GM20000 (cell line): ENCODE measurements at regions not wholly inside any gene's neighbourhood (a gene's known extent, or its start where the extent isn't known, plus 50 kb on each side); places are given as distances from the start of the nearest gene placed in this dataset.

Experiments used
- DNase-seq: peaks from one replicate; pipeline ENCODE4 v3.0.0; 2012; ENCODE audit warnings: low spot score
- TF ChIP-seq, protein P1 (sequence below): IDR thresholded peaks from 2 replicates; pipeline ENCODE4 v1.5.1; 2012; ENCODE audit warnings: mild to moderate bottlenecking, control low read depth; ENCODE audit errors: extremely low read depth, missing control alignments

DNA sequence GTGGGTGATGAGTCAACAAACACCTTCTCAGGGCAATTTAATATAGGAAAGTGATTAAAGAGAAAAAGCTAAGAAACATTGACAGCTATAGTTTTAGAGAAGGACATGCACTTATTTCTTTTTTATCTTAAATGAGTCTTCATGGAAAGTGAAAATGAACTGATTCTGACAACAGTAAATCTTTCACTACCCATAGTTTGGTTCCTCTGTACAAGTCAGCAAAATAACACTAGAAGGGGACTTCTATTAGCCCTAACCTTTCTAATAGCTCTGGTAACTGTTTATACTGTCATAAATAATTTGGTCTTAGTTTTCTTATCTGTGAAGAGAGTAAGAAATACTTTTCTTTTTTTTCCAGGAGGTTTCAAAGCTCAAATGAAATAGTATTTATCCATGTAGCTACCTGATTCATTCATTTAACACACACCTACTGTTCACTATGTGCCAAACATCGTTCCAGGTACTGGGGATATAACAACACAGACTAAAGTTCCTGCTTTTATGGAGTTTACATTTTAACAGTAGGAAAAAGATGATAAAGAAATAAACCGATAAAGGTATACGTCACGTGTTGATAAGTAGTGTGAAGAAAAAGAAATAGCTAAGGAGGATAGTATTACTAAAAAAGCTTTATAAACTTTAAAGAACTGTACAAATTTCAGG is 148.2 kb downstream of the PCSK1 start:
- TF ChIP-seq, protein P1, sequence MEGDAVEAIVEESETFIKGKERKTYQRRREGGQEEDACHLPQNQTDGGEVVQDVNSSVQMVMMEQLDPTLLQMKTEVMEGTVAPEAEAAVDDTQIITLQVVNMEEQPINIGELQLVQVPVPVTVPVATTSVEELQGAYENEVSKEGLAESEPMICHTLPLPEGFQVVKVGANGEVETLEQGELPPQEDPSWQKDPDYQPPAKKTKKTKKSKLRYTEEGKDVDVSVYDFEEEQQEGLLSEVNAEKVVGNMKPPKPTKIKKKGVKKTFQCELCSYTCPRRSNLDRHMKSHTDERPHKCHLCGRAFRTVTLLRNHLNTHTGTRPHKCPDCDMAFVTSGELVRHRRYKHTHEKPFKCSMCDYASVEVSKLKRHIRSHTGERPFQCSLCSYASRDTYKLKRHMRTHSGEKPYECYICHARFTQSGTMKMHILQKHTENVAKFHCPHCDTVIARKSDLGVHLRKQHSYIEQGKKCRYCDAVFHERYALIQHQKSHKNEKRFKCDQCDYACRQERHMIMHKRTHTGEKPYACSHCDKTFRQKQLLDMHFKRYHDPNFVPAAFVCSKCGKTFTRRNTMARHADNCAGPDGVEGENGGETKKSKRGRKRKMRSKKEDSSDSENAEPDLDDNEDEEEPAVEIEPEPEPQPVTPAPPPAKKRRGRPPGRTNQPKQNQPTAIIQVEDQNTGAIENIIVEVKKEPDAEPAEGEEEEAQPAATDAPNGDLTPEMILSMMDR: no peak
- no peak for DNase-seq

DNA sequence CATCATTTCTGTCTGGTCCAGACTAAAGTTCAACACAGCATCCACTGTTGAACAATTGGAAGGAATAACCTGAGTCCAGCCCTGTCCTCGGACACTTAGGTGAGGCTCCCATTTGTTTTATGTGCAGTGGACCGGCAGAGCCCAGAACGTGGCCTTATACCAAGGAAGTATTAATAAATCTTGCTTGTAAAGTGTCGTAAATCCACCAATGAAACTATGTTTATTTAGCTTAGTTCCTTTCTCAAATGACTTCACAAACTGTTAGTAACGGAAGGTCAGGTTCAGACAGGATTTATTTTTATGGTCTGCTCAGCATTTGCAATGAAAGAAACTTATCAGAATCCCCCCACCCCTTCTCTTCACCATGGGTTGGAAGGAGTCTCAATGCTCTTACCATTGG is 149.5 kb downstream of the PCSK1 start:
- TF ChIP-seq, protein P1: no peak
- no peak for DNase-seq

DNA sequence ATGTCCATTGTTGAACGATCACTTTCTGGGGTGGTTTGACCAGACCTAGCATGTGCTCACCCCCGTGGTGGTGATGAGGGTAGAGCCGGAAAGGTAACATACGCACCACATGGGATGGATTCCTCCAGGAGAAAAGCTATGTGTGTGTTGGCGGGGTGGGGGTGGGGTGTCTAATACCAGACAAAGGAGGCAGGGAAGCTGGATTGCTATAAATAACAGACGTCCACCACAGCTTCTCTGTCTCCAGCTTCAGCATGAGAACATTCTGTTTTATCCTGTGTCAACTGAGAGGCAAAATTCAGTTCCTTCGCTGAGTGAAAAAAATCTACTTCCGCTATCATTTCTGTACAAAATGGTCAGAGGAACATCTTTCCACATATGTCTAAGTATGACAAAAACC is 151.0 kb downstream of the PCSK1 start:
- TF ChIP-seq, protein P1: no peak
- no peak for DNase-seq

DNA sequence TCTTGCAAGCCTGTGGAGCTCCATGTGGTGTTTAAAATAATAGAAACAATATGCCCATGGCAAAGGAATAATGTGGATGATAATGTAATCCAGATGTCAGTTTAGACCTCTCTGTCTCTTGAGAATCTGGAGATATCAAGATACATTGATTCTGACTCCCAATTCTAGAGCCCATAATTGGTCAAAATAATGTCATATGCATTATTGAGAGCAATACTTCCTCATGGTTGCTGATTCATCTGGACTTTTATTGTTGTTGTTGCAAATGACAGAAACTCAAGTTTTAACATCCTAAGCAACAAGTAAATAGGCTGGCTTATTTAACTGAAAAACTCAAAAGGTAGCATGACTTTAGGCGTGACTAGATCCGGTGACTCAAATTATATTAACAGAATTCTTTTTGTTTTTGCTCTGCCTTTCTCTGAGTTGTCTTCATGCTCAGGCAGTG is 152.1 kb downstream of the PCSK1 start:
- TF ChIP-seq, protein P1: no peak
- DNase-seq: no peak

DNA sequence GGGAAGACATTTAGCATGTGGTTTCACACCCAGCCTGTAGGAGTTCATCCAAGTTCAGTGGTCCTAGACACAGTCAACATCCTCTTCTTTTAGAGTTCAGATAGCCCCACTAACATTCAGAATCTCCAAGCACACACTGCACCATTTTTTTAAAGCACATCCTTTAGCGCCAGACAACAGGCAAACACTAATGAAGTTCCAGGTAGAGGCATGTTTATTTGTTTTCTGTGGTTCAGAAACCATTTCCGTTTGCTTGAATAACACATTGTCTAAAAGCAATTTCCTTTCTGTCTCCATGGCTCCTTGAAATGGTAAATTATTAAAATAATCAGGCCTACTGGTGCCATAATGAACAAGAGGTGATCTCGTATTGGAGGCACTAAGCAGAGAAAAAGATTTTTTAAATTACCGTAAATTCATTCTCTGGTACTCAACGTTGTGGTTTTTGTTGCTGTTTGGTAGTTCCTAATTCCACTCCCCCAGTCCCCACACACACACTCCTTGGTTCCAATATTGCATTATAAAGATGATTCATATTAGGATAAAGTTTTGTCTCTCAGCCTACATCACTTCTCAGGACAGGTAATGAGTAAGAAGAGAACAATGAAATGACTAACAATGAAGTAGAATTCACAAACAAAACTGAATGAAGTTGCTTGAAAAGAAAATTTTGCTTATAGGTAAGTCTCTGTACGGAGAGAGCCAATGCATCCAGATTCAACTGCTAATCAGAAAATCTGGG is 153.1 kb downstream of the PCSK1 start:
- peak; percentile 28 for DNase-seq
- TF ChIP-seq, protein P1: no peak

DNA sequence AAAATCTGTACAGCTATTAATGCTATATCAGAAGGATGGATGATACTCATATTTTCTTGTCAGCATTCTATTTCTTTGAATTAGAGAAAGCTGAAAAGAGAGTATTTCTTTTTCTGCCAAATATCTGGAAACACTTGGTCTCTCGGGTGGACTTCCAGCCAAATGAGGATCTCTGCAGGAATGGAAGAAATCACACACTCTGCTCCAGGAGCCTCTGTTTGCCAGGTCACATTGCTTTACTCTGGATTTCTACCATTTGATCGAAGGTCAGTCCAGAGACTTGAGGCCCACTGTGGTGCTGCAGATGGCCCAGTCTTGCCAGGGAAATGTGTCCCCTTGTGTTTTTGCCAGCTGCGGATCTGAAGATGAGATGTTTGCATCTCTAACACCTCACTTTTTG is 154.1 kb downstream of the PCSK1 start:
- TF ChIP-seq, protein P1: no peak
- DNase-seq: no peak

DNA sequence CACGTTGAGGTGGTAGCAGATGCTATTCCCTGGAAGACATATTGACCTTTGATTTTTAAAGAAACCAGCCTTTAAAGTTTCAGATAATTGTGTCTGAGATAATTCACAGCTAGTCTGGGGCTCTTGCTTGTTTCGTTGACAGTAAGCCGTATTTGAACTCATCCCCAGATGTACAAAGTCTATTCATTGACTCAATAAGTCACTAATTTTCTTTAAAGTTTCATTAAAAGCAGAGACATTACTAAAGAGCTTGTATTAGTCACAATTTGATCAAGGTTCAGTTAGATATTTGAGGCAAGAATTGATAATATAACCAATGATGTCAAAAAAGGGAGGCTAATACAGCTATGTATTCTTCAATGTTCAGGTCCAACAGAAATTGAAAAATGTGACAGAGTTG is 158.0 kb downstream of the PCSK1 start:
- TF ChIP-seq, protein P1: no peak
- no peak for DNase-seq
